SK-N-SH (cell line): ENCODE measurements at regions not wholly inside any gene's neighbourhood (a gene's known extent, or its start where the extent isn't known, plus 50 kb on each side); places are given as distances from the start of the nearest gene placed in this dataset.

Experiments used
- CTCF ChIA-PET: fragments of 300-600, 350-600 bp; formaldehyde crosslinking; extraction: SDS; loops from one replicate; lab custom pipeline; 2021; lab: Yijun Ruan, JAX
- POLR2A ChIA-PET: fragments of 350-600 bp; sonication (Branson Sonifier 250); formaldehyde crosslinking; extraction: SDS; loops from one replicate; lab custom pipeline; 2020; ENCODE audit warnings: antibody characterized with exemption, inconsistent platforms; lab: Yijun Ruan, JAX
- DNase-seq: peaks from one replicate; pipeline ENCODE4 v3.0.0; 2012
- H2AFZ ChIP-seq: fragments of 200-600 bp; sonication (generic); 2 replicates; pipeline ENCODE4 v1.8.1; 2016; ENCODE audit warnings: antibody characterized with exemption, mild to moderate bottlenecking, low read depth
- H3F3A ChIP-seq: fragments of 200-600 bp; sonication (generic); replicated peaks from 2 replicates; pipeline ENCODE3; 2016; ENCODE audit warnings: antibody characterized with exemption, mild to moderate bottlenecking; ENCODE audit not compliant: insufficient read depth
- H3K27ac ChIP-seq, 2 experiments: fragments of 200-500 bp in 1 of 2; fragments of 200-600 bp in 1 of 2; sonication (Bioruptor generic) in 1 of 2; sonication (generic), shearing (Covaris generic) in 1 of 2; 2 replicates each; pipeline versions ENCODE4 v1.5.1 to v1.6.1; 2014 to 2016; ENCODE audit warnings: low read depth in 2 of 2, inconsistent platforms in 1 of 2, low read length in 1 of 2, mild to moderate bottlenecking in 1 of 2, mixed read lengths in 1 of 2
- H3K27me3 ChIP-seq: fragments of 200-600 bp; sonication (generic), shearing (Covaris generic); 2 replicates; pipeline ENCODE4 v1.6.1; 2016; ENCODE audit warnings: mixed run types; ENCODE audit not compliant: insufficient read depth
- H3K36me3 ChIP-seq, 2 experiments: fragments of 200-500 bp in 1 of 2; fragments of 200-600 bp in 1 of 2; sonication (Bioruptor generic) in 1 of 2; sonication (generic) in 1 of 2; replicated peaks in 1 of 2; 2 replicates each; pipeline versions ENCODE3 to v1.5.1; 2014 to 2016; ENCODE audit warnings: low read length in 1 of 2, mild to moderate bottlenecking in 1 of 2; ENCODE audit not compliant: insufficient read depth in 2 of 2, control insufficient read depth in 1 of 2
- H3K4me1 ChIP-seq, 2 experiments: fragments of 200-500 bp in 1 of 2; fragments of 200-600 bp in 1 of 2; sonication (Bioruptor generic) in 1 of 2; sonication (generic), shearing (Covaris generic) in 1 of 2; 2 replicates each; pipeline versions ENCODE4 v1.5.1 to v1.6.1; 2014 to 2016; ENCODE audit warnings: low read depth in 1 of 2, low read length in 1 of 2, mixed run types in 1 of 2; ENCODE audit not compliant: insufficient read depth in 2 of 2, control insufficient read depth in 1 of 2
- H3K4me2 ChIP-seq: fragments of 200-600 bp; sonication (generic), shearing (Covaris generic); 2 replicates; pipeline ENCODE4 v1.6.1; 2017; ENCODE audit warnings: mixed run types
- H3K4me3 ChIP-seq, 2 experiments: fragments of 200-500 bp in 1 of 2; fragments of 200-600 bp in 1 of 2; sonication (Bioruptor generic) in 1 of 2; sonication (generic), shearing (Covaris generic) in 1 of 2; 2 replicates each; pipeline versions ENCODE4 v1.5.1 to v1.8.1; 2014 to 2016; ENCODE audit warnings: low read depth in 2 of 2, inconsistent platforms in 1 of 2, low read length in 1 of 2, mild to moderate bottlenecking in 1 of 2, mixed read lengths in 1 of 2, moderate library complexity in 1 of 2
- H3K79me2 ChIP-seq: fragments of 200-600 bp; sonication (generic); 2 replicates; pipeline ENCODE4 v1.8.1; 2017; ENCODE audit warnings: mild to moderate bottlenecking; ENCODE audit not compliant: insufficient read depth
- H3K9ac ChIP-seq: fragments of 200-600 bp; sonication (generic); 2 replicates; pipeline ENCODE4 v1.6.1; 2017; ENCODE audit warnings: mixed run types
- H3K9me2 ChIP-seq: fragments of 200-600 bp; sonication (generic); 2 replicates; pipeline ENCODE4 v1.6.1; 2017; ENCODE audit warnings: mixed run types
- H3K9me3 ChIP-seq: fragments of 200-600 bp; sonication (generic); 2 replicates; pipeline ENCODE4 v1.6.1; 2017; ENCODE audit warnings: mixed run types, mild to moderate bottlenecking, moderate library complexity
- H4K20me1 ChIP-seq: fragments of 200-600 bp; sonication (generic); 2 replicates; pipeline ENCODE4 v1.6.1; 2017; ENCODE audit warnings: mild to moderate bottlenecking, mixed run types; ENCODE audit not compliant: insufficient read depth
- CHD2 ChIP-seq: fragments of 150-350 bp; IDR thresholded peaks from 2 replicates; pipeline ENCODE4 v1.6.1; 2018; ENCODE audit warnings: low read length; ENCODE audit not compliant: partially characterized antibody
- CTCF ChIP-seq: fragments of 200-600 bp; sonication (generic); IDR thresholded peaks from 2 replicates; pipeline ENCODE4 v1.6.1; 2017; ENCODE audit warnings: antibody characterized with exemption, mild to moderate bottlenecking, moderate library complexity
- ELF1 ChIP-seq: IDR thresholded peaks from 2 replicates; pipeline ENCODE4 v1.4.0; 2012
- EP300 ChIP-seq, 2 experiments: IDR thresholded peaks; 2 replicates each; pipeline versions ENCODE4 v1.4.0 to v1.6.1; 2012; ENCODE audit warnings: borderline replicate concordance in 1 of 2, low read depth in 1 of 2, low read length in 1 of 2
- FOSL2 ChIP-seq: IDR thresholded peaks from 2 replicates; pipeline ENCODE4 v1.4.0; 2012; ENCODE audit warnings: low read depth, mild to moderate bottlenecking, moderate library complexity, borderline replicate concordance
- FOXJ3 ChIP-seq: sonication (generic); formaldehyde crosslinking; IDR thresholded peaks from 2 replicates; pipeline ENCODE4 v1.5.1; 2020; ENCODE audit warnings: mild to moderate bottlenecking, missing genetic modification reagents
- FOXM1 ChIP-seq: IDR thresholded peaks from 2 replicates; pipeline ENCODE4 v1.4.0; 2012; ENCODE audit warnings: low read depth, mild to moderate bottlenecking
- GABPA ChIP-seq: IDR thresholded peaks from 2 replicates; pipeline ENCODE4 v1.4.0; 2012; ENCODE audit warnings: low read depth, mild to moderate bottlenecking
- GATA2 ChIP-seq: sonication (generic); formaldehyde crosslinking; IDR thresholded peaks from 2 replicates; pipeline ENCODE4 v1.5.0; 2020; ENCODE audit warnings: mild to moderate bottlenecking, missing genetic modification reagents
- IRF3 ChIP-seq: fragments of 150-350 bp; IDR thresholded peaks from 2 replicates; pipeline ENCODE4 v1.6.1; 2016; ENCODE audit warnings: mild to moderate bottlenecking, low read depth, low read length
- JUND ChIP-seq: IDR thresholded peaks from 2 replicates; pipeline ENCODE4 v1.4.0; 2012
- MAX ChIP-seq: IDR thresholded peaks from 2 replicates; pipeline ENCODE4 v1.4.0; 2012; ENCODE audit warnings: low read depth
- MEF2A ChIP-seq: IDR thresholded peaks from 2 replicates; pipeline ENCODE4 v1.4.0; 2012; ENCODE audit warnings: low read depth, borderline replicate concordance
- MXI1 ChIP-seq: IDR thresholded peaks from 2 replicates; pipeline ENCODE4 v1.6.1; 2012; ENCODE audit warnings: mild to moderate bottlenecking, low read depth, low read length, improper control_type of control experiment
- NFIC ChIP-seq: IDR thresholded peaks from 2 replicates; pipeline ENCODE4 v1.4.0; 2012; ENCODE audit warnings: borderline replicate concordance
- NRF1 ChIP-seq: IDR thresholded peaks from 2 replicates; pipeline ENCODE4 v1.6.1; 2012; ENCODE audit warnings: low read depth, mild to moderate bottlenecking, low read length
- PBX3 ChIP-seq: IDR thresholded peaks from 2 replicates; pipeline ENCODE4; 2012
- POLR2AphosphoS5 ChIP-seq: IDR thresholded peaks from 2 replicates; pipeline ENCODE4 v1.6.1; 2012; ENCODE audit warnings: low read depth, low read length
- RAD21 ChIP-seq: IDR thresholded peaks from 2 replicates; pipeline ENCODE4 v1.6.1; 2012; ENCODE audit warnings: mild to moderate bottlenecking, low read length
- RCOR1 ChIP-seq: fragments of 150-350 bp; IDR thresholded peaks from 2 replicates; pipeline ENCODE4 v1.6.1; 2017; ENCODE audit warnings: antibody characterized with exemption, low read length
- RFX5 ChIP-seq: IDR thresholded peaks from 2 replicates; pipeline ENCODE4 v1.6.1; 2012; ENCODE audit warnings: mild to moderate bottlenecking, improper control_type of control experiment, low read length
- RXRA ChIP-seq: IDR thresholded peaks from 2 replicates; pipeline ENCODE4 v1.4.0; 2012; ENCODE audit warnings: low read depth, mild to moderate bottlenecking, borderline replicate concordance
- SIN3A ChIP-seq: IDR thresholded peaks from 2 replicates; pipeline ENCODE4 v1.6.1; 2012; ENCODE audit warnings: low read depth, mild to moderate bottlenecking, low read length, moderate library complexity, borderline replicate concordance
- SMC3 ChIP-seq: IDR thresholded peaks from 2 replicates; pipeline ENCODE4 v1.6.1; 2012; ENCODE audit warnings: low read depth, low read length, improper control_type of control experiment
- TAF1 ChIP-seq: IDR thresholded peaks from 2 replicates; pipeline ENCODE4 v1.6.1; 2012; ENCODE audit warnings: low read depth, mild to moderate bottlenecking, low read length, moderate library complexity, borderline replicate concordance
- TCF12 ChIP-seq: IDR thresholded peaks from 2 replicates; pipeline ENCODE4 v1.4.0; 2012
- USF1 ChIP-seq: IDR thresholded peaks from 2 replicates; pipeline ENCODE4 v1.4.0; 2012; ENCODE audit warnings: low read depth, borderline replicate concordance
- USF2 ChIP-seq: fragments of 150-350 bp; IDR thresholded peaks from 2 replicates; pipeline ENCODE4 v1.6.1; 2017; ENCODE audit warnings: antibody characterized with exemption, low read length, low read depth, borderline replicate concordance
- YY1 ChIP-seq: IDR thresholded peaks from 2 replicates; pipeline ENCODE4 v1.4.0; 2012; ENCODE audit warnings: low read depth, mild to moderate bottlenecking
- WGBS: methylation state at CpG from one replicate; pipeline ENCODE4 v1.1.6; 2017; ENCODE audit warnings: low lambda C conversion rate; 5-methylcytosine and 5-hydroxymethylcytosine counted together

GRCh38 chr11:19577976-19578619 is 134.5 kb upstream of the NAV2 start:
- H2AFZ ChIP-seq: peak overlapping the region; percentile 64
- TF ChIP-seq TAF1: 0 out of 2 replicates have a peak, but pooled peaks have one; percentile 5
- no peak for TF ChIP-seq RFX5
- TF ChIP-seq GABPA: no peak
- TF ChIP-seq FOSL2: peak; percentile 68; the same call in 1 of the 2 replicates
- no peak for TF ChIP-seq ELF1
- TF ChIP-seq RAD21: no peak; the same call in 1 of the 2 replicates
- peak; percentile 65 for TF ChIP-seq MAX
- peak; percentile 44; the same call in 1 of the 2 replicates for TF ChIP-seq POLR2AphosphoS5
- no peak for TF ChIP-seq NFIC
- no peak for TF ChIP-seq SMC3
- no peak for TF ChIP-seq USF1
- TF ChIP-seq FOXJ3 (CRISPR knock-in tag): peak; percentile 57; the same call in 1 of the 2 replicates
- TF ChIP-seq CTCF: no peak
- TF ChIP-seq MXI1: no peak
- no peak for TF ChIP-seq IRF3
- TF ChIP-seq GATA2 (CRISPR knock-in tag): no peak
- no peak for TF ChIP-seq SIN3A
- TF ChIP-seq MEF2A: no peak
- TF ChIP-seq PBX3: peak; percentile 44; the same call in 1 of the 2 replicates
- TF ChIP-seq USF2: no peak
- no peak for TF ChIP-seq RXRA
- TF ChIP-seq FOXM1: no peak
- TF ChIP-seq TCF12: peak; percentile 37
- peak in 1 of 2 experiments; percentile 75; a peak in 2 of 4 replicates for TF ChIP-seq EP300 (IDR thresholded peaks at IDR 0.05; ENCODE audit: borderline replicate concordance in 1 of 2, low read depth in 1 of 2, low read length in 1 of 2)
- no peak for TF ChIP-seq YY1
- TF ChIP-seq CHD2: no peak
- TF ChIP-seq RCOR1: no peak
- no peak for TF ChIP-seq NRF1
- peak; percentile 50 for TF ChIP-seq JUND

More at GRCh38 chr11:19577976-19578619, 134.5 kb upstream of the NAV2 start:
- Histone ChIP-seq H3K9me2 (no peaks in the 10 kb centered on the region), H3K4me3 (peak overlapping the region in 1 of 2 experiments; percentile 7; a peak in 1 of 4 replicates), H4K20me1 (no peaks in the 10 kb centered on the region), H3K36me3 (no peaks in the 10 kb centered on the region), H3F3A (no peaks in the 10 kb centered on the region), H3K9ac (peak overlapping the region; percentile 43; the same call in 1 of the 2 replicates), H3K9me3 (no peaks in the 10 kb centered on the region), H3K4me2 (peak overlapping the region; percentile 77), H3K27ac (peak overlapping the region; percentile 71 to 98), H3K27me3 (no peaks in the 10 kb centered on the region), H3K4me1 (peaks cover 15 to 50% of the 10 kb centered on the region in 2 experiments), H3K79me2 (no peaks in the 10 kb centered on the region)
- WGBS: 38% methylated on average over 9 of the region's 9 CpGs
- ChIA-PET CTCF (interaction anchor here (0.9 to 6.4 kb wide), 5 partner anchors 13 to 326 kb away, joined by 3 to 56 read pairs (median 4); no protein-coding TSS in a partner anchor), POLR2A (no interaction called here)
- DNase-seq: peak; percentile 57
